ENCODE measurements at regions not wholly inside any gene's neighbourhood (a gene's known extent, or its start where the extent isn't known, plus 50 kb on each side); places are given as distances from the start of the nearest gene placed in this dataset.

DNA sequence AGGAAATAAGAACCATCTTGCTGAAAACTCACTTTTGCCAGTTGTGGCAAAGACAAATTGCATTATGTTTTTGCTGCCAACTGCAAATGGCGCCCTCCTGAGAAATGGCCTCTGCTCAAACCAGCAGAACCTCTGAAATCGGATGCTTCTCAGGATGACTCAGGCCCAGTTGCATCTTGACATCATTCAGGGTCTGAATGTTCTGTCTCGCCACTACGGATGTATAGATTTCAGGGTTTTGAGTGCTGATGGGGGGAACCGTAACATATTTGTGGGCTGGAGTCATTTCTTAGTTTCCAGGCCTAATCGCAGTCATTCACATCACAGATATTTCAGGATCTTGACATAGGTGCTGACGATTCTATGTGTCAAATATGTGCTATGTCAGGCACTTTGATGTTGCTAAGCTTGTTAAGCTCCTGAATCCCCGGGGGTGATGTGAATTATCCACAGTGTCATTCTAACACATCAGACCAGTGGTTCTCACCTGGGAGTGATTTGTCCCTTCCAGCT, 207.1 kb downstream of the NFATC2 start:
- DNase-seq = peak; percentile 100

DNA sequence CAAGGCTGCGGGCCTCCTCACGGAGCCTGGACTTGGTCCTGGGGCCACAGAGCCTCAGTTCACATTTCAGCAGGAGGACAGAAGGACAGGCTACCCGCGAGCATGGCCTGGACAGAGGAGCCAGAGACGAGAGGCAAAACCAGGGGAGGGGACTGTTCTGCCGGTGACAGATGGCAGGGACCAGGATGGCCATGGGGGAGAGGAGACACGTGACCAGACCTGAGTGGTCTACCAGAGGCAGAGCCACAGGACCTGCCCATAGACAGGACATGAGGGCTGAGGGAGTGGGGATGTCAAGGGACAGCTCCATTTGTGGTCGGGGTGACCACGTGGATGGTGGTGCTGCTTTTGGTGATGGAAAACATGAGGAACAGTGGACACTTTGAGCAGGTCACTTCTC, 207.9 kb downstream of the NFATC2 start:
- no peak for DNase-seq

DNA sequence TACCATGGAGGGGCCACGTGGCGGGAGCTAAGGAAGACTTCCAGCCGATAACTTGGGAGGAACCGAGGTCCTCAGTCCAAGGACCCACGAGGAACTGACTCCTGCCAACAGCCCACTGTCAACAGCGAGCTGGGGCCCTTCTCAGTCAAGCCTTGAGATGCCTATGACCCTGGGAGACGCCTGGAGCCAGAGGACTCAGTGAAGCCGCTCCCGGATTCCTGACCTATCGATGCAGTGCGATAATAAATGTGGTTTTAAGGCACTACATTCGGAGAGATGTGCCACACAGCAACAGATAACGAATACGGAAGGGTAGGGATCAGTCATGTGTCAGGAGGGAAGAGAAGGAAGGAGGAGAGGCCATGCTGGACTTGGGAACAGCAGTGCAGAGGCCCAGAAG, 208.5 kb downstream of the NFATC2 start:
- no peak for DNase-seq

DNA sequence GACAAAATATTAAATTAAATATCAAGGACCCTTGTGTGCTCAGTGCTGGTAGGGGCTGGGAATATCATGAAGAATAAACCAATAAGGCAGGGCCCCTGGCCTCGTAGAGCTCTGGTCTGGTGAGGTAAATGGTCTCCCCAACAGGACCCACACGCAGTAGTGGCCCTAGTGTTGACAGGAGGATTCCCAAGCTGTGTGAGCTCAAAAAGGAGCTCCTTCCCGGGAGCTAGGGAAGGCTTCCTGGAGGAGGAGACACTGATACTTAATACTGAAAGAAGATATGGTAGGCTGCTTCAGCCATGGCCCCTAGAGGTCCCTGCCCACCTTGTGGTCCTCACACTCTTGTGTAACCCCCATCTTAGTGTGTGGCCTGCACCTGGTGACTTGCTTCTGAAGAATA, 209.1 kb downstream of the NFATC2 start:
- DNase-seq = no peak

DNA sequence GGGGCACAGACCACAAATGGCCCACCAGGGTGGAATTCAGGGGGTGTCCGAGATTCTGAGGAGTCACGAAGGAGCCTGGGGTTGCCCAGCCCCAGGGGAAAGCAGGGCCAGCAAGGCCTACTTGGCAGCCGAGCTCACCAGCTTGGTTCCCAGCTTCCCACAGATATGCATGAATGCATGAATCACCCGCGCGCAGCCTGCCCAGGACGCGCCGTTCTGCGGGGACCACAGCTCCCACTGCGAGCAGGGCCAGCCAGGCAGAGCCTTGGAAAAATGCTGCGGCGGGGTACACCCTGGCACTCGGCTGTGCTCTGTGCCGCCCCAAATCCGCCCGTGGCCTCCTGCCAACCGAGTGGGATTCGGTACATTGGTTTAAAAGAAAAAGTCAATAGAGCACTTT, 211.0 kb downstream of the NFATC2 start:
- DNase-seq = peak; percentile 62

DNA sequence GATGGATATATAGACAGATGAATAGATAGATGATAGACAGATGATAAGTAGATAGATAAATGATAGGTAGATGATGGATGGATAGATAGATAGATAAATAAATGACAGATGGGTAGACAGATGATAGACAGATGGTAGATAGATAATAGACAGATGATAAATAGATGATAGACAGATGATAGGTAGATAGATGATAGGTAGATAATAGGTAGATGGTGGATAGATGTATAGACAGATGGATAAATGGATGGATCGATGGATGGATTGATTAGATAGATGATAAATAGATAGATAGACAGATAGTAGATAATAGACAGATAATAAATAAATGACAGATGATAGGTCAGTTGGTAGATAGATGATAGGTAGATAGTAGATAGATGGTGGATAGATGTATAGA, 212.7 kb downstream of the NFATC2 start:
- no peak for DNase-seq

DNA sequence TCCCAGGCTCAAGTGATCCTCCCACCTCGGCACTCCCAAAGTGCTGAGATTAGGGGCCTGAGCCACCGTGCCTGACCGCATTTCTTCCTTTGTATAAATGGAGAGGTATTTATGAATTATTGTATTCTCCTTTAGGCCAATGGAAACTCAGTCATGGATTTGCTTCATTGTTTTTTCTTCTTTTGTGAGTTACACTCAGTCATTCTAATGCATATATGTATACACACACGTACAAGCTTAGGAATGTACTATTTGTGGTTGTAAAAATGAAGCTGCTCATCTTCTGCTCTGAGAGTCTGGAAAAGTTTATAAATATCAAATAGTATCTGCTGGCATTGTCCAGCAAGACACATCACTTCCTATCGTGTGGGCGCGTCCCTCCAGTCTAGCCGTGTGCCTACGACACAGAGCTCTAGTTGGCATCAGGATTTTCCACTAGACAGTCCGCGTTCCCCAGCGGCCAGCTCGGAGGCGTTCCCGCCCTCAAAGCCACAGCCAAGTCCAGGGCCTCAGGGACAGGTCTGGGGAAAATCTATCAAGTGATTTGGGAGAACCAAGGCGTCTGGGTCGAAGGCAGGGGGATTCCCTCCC, 215.2 kb downstream of the NFATC2 start:
- peak; percentile 90 for DNase-seq

DNA sequence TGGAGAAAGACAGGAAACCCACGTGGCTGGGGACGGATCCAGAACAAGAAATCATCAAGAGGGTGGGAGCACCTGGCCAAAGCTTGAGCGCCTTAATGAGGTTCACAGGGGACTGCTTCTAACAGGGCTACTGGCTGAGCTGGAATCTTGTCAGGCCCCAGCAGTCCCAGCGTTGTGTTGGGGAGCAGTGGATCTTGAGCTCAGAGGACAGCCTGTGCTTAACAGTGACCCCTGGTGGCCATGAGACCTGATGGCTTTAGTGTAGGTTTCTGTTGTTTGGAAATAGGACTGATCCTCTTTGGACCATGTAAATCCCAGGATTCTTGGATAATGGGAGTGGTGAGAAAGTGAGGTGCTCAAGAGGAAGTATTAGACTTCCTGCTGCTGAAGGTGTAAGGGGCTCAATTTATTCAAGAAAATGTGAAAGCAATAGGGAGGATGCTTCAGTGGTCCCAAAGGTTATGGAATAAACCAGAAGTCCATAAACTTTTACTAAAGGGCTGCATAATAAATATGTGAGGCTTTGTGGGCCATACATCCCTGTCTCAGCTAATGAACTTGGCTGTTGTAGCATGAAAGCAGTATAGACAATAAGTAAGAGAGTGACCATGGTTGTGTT, 216.2 kb downstream of the NFATC2 start:
- DNase-seq = peak; percentile 62

DNA sequence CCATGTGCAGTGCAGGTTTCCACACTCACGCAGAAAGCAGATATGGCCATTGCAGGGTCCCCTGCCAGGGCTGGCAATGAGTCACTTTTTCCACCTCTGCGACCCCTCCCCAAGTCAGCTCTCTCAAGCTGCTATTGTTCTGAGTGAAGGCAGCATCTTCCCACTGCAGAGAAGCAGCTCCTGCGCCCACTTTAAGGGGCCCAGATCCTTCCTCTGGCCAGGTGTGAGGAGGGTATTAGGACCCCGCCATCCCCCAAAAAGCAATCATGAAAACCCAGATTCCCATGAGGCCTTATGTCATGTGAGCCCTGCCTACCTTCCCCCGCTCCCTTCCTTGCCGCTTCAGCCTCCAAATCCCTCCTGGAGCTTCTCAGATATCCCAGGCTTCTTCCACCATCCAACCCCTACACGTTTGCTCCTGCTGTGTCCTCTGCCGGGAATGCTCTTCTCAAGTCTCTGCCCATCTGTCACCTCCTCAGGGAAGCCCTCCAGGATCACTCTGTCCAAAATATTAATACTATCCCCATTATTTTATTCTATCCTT, 220.3 kb downstream of the NFATC2 start:
- no peak for DNase-seq

DNA sequence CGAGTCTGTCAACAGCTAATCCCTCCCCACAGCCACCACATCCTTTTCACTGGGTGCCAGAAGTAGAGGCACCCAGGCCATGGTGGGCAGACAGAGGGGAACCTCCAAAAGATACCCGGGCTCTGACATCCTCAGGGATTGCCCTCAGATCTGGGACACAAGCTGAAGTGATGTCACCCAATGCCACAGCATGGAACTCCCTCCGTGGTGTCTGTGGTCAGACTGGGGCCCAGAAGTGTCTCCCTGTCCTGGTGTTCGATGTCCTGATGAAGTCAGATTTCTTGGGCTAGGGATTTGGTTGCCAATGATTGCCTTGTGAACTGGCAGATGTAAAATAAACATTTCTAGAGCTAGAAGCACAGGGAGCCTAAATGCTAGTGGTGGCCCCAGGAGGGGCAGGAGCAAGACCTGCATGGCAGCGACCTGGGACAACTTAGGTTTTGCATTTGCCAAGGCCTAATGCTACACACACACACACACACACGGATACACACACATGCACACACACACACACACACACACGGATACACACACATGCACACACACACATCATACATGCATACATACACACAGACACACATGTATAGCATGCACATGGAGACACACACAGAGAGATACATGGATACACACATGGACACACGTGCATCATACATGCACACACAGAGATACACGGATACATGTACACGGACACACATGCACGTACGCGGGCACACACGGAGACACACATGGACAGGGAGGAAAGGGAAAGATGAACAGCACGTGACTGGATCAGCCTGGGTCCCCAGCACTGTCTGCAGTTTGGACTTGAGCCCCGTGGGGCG, 221.0 kb downstream of the NFATC2 start:
- peak; percentile 49 for DNase-seq

DNA sequence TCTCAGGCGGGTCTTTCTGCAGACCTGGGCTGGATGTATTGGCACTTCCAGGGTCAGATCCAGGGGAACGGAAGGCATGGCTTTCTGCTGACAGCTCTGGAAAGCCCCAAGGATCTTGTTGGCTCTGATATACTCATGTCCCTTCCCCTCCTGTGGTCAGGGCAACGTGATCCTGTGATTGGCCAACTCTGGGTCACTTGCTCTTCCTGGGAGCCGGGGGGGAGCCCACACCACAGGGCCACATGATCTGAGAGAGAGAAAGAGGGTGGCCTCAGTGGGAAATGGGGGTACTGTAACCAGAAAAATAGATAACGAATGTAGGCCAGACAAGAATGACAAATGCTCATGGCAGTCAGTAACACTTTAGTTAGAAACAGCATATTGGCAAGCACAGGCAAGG, 223.0 kb downstream of the NFATC2 start:
- no peak for DNase-seq

DNA sequence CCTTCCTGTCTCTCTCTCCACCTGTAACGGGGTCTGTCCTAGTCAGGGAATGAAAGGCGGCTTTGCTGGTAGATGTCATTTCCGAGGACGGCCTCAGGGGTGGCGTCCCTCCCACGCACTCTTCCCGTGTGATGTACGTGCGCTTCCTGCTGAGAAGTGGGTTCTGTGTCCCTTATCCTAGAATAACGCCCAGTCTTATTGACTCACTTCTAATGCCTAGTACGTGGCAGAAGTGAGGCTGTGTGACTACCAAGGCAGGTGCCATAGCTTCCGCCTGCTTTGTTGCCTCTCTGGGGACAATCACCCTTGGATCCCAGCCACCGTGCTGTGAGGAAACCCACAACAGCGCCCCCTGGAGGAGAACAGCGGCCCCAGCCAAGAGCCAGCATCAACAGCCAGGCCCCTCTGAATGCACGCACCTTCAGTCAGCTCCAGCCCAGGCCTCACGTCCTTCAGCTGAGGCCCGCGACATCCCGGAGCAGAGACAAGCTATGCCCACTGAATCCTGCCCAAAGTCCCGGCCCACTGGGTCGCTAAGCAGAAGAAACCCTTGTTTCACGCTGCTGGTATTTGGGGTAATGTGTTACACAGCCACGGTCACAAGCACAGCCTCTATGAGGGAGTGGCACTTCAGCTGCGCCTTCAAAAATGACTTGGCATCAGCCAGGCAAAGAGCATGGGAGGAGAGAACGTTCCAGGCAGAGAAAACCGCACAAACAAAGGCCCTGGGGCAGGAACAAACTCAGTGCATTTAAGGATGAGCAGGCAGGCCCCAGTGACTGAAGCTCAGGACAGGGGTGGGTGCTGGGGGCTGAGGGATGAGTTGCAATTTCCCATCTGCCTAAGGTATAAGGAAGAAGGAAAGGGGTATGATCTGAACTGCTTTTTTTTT, 224.2 kb downstream of the NFATC2 start:
- peak; percentile 46 for DNase-seq

DNA sequence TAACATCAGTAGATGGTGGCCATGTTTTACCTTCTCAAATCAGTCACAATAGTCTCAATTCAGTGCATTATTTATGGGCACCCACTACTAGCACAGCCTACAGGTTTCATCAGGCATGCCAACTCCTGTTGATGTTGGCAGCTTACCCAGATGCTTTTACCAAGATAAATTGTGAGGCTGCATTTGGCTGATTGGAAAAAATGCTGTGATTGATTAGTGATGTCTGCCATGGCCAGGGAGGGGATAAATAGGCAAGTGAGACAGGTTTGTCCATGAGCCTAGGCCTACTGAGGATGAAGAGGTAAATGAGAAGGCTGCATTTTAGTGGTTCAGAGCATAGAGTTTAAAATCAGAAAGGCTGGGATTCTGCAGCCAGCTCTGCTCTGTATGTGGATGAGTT, 227.1 kb downstream of the NFATC2 start:
- no peak for DNase-seq

DNA sequence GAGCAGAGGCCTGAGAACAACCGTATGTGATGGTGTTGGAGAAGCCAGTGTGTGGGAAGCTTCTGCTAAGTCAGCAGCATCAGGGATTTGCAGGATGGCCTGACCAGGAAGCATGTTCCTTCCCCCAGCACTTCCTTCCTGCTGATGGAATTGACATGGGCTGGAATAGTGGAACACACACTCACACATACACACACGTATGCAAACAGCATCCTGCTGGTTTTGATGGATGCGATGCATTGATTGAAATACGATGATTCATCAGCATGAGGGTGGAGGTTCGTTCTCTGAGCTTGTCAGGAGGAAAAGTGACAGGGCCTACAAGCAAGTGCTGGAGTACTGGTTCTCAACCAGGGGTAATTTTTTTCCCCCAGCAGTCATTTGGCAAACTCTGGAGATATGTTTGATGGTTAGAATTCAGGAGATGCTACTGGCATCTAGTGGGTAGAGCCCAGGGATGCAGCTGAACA, 229.1 kb downstream of the NFATC2 start:
- peak; percentile 57 for DNase-seq

DNA sequence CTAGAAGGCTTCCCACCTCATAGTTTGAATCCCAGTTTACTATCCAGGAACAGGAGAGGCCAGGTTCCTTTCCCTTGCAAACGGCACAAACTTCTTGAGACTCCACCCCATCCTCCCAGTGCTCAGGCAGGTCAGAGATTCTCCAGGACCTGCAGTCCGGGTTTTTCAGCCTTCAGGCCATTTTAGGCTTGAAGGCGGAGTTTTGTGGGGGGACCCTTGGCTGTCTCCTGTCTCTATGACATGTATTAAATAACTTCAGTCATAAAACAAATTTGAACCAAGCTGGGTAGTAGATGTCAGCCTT, 230.1 kb downstream of the NFATC2 start:
- DNase-seq = no peak

DNA sequence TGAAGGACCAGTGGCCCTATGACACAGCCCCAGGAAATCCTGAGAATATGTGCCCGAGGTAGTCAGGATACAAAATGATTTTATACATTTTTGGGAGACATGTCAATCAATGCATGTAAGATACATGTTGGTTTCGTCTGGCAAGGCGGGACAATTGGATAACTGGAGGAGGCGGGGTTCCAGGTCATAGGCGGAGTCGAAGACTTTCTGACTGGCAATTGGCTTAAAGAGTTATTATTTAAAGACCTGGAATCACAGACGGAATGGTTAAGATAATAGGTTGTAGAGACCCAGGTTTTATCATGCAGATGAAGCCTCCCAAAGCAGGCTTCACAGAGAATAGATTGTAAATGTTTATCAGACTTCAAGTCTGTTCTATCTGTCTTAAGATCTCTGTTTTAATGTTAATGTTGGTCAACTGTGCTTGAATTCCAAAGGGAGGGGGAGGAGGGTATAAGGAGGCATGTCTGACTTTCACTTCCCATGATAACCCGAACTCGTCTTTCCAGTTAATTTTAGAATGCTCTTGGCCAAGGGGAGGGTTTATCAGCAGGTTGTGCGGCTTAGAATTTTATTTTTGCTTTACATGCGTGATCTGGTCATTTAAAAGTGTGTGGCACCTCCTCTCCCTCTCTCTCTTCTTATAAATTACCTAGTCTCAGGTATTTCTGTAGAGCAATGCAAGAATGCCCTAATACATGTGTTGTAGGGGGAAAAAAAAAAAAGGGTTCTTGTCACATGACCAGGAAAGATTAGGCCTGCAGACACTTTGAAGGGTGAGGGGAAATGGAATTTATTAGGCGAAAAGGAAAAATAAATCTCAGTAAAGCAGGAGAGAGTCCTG, 230.7 kb downstream of the NFATC2 start:
- no peak for DNase-seq

DNA sequence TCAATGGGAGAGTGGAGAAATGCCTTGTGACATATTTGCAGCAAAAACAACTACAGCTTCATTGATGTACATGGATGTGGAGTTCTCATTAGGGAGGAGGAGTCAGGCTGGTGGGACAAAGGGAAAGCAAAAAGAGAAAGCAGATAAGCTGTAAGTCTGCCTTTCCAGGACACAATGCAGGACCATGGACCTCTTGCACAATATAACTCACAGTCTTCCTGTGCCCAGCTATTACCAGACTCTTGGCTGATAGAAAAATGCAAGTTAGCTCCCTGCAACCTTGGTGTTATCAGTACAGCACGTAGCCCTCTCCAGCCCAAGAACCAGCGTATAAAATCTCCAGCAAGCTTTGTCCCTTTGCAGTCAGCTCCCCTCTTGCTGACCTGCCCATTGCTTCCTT, 232.3 kb downstream of the NFATC2 start:
- DNase-seq = no peak

DNA sequence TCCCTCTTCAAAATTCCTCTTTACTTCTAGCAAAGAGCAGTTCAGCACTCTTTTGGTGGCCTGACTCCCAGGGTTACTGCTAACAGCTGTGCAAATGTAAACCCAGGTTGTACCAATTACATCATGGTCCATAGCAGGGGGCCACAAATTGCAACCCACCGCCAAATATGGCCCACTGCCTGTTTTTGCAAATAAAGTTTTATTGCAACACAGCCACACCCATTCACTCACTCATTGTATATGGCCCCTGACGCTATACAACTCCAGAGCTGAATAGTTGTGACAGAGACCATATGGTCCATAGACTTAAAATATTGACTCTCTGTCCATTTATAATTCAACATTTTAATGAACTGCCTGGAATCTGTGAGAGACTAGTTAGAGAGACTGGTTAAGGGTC, 233.4 kb downstream of the NFATC2 start:
- DNase-seq = no peak

DNA sequence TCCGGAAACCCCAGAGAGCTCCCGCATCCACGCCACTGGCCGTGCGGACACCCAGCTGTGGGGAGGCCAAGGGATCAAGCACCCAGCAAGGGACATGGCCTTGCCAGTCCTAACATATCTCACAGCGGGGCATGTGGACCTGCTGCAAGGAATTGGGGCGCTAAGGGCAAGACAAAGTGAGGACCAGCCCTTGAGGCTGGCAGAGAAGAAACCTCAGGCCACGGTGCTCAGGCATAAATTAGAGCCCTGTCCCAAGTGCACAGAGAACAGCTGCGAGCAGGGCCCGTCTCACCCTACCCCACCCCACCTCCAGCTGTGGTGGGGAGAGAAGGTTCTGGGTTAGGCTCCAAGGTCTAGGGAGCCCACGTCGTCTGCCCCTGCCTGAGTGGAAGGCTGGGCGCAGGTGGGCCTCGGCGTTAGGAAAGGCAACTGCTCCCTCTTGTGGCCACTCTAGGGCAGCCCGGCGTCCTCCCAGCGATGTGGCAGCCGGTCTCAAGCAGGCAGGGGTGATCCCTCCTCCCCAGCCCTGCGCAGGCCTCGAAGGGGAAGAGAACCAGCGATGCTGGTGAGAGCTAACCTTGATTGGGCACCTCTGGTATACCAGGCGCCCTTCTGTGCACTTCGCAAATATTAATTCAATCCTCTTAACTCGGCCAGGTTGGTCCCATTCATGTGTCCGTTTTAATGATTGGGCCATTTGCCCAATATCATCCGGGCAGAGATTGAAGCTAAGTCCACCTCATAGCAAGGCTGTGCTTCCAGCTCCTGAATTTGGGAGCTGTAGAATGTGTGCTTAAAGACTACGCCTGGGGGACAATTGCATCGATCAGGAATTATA, 235.8 kb downstream of the NFATC2 start:
- DNase-seq = peak; percentile 70

DNA sequence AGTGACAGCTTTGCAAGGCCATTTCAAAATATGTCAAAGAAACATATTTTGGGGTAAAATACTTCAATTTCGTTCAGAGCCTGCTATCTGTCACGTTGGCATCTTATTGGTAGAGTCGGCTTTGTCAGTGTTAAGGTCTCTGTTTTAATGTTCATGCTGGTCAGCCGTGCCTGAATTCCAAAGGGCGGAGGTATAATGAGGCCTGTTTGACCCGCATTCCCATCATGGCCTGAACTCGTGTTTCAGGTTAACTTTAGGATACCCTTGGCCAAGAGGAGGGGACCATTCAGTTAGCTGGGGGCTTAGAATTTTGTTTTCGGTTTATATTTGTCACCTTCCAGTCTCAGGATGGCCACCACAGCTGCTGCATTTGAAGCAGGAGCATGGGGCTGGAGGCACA, 236.4 kb downstream of the NFATC2 start:
- DNase-seq = no peak
